Breast epithelium (tissue), 4 donors: ENCODE measurements at regions not wholly inside any gene's neighbourhood (a gene's known extent, or its start where the extent isn't known, plus 50 kb on each side); places are given as distances from the start of the nearest gene placed in this dataset.

Experiments
- DNase-seq, 2 donors: peaks; one replicate each; pipeline ENCODE4 v3.0.0-alpha.2; 2019; ENCODE audit warnings: low spot score in 2 of 2
- H3K27ac ChIP-seq, 2 donors: fragments of 200-600 bp; sonication (generic) in 1 of 2; one replicate each; pipeline ENCODE4 v1.5.1; 2016 to 2019; ENCODE audit warnings: mild to moderate bottlenecking in 1 of 2
- H3K27me3 ChIP-seq, 2 donors: fragments of 200-600 bp; sonication (generic) in 1 of 2; one replicate each; pipeline versions ENCODE4 v1.5.1 to v1.6.0; 2017 to 2019; ENCODE audit warnings: control low read depth in 1 of 2, mild to moderate bottlenecking in 1 of 2
- H3K36me3 ChIP-seq: fragments of 200-600 bp; one replicate; pipeline ENCODE4 v1.5.1; 2019
- H3K4me1 ChIP-seq, 2 donors: fragments of 200-600 bp; sonication (generic); one replicate each; pipeline ENCODE4 v1.5.1; 2016 to 2019; ENCODE audit warnings: control low read depth in 1 of 2
- H3K4me3 ChIP-seq, 3 donors: fragments of 200-600 bp; sonication (generic); 1 replicate in 2 of 3; 2 replicates in 1 of 3; pipeline ENCODE4 v1.5.1; 2016 to 2019; ENCODE audit warnings: mild to moderate bottlenecking in 3 of 3, moderate library complexity in 2 of 3
- H3K9me3 ChIP-seq, 2 donors: fragments of 200-600 bp; sonication (generic) in 1 of 2; one replicate each; pipeline ENCODE4 v1.5.1; 2016 to 2019; ENCODE audit warnings: control low read depth in 1 of 2
- POLR2A ChIP-seq: fragments of 450-650 bp; IDR thresholded peaks from one replicate; pipeline ENCODE4 v1.6.1; 2016; ENCODE audit warnings: antibody characterized with exemption, mild to moderate bottlenecking, moderate library complexity
- POLR2AphosphoS5 ChIP-seq, 3 donors: sonication (generic); formaldehyde crosslinking; IDR thresholded peaks; one replicate each; pipeline ENCODE4 v1.6.1; 2017; ENCODE audit warnings: antibody characterized with exemption in 3 of 3
- intact Hi-C: fragments of 100-400 bp; cut with DNase I; formaldehyde crosslinking; loops from one replicate; pipeline ENCODE4 v1.15.1; 2023; ENCODE audit warnings: low total_unique reads
- TF ChIP-seq, protein P1 (sequence below), 3 donors: fragments of 450-650 bp; IDR thresholded peaks; one replicate each; pipeline ENCODE4 v1.5.1; 2016 to 2017; ENCODE audit warnings: antibody characterized with exemption in 3 of 3, mild to moderate bottlenecking in 3 of 3, moderate library complexity in 3 of 3

DNA sequence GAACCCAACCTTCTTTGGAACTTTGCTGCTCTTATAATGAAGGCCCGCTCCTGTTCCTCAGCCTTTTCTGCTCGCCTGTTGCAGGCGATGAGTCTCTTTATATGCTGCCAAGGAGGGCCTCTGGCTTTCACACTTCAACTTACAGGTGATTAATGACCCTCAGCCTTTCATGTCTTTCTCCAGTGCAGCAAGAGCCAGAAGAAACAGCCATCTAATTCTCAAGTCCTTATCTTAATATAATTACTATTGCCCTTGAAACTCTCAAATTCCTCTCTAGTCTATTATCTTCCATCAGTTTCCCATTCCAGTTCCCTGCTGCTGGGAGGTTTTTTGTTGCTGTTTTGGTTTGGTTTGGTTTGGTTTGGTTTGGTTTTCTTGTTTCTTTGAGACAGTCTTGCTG, 121.8 kb upstream of the MED13 start:
- Histone ChIP-seq H3K4me1 (no peaks in the 10 kb centered on the region), H3K27me3 (no peaks in the 10 kb centered on the region), H3K27ac (no peak overlapping the region), H3K36me3 (no peaks in the 10 kb centered on the region), H3K4me3 (no peak overlapping the region), H3K9me3 (no peaks in the 10 kb centered on the region)
- TF ChIP-seq POLR2AphosphoS5 (IDR thresholded peaks at IDR 0.05) (no peak), POLR2A (no peak)
- TF ChIP-seq, protein P1, sequence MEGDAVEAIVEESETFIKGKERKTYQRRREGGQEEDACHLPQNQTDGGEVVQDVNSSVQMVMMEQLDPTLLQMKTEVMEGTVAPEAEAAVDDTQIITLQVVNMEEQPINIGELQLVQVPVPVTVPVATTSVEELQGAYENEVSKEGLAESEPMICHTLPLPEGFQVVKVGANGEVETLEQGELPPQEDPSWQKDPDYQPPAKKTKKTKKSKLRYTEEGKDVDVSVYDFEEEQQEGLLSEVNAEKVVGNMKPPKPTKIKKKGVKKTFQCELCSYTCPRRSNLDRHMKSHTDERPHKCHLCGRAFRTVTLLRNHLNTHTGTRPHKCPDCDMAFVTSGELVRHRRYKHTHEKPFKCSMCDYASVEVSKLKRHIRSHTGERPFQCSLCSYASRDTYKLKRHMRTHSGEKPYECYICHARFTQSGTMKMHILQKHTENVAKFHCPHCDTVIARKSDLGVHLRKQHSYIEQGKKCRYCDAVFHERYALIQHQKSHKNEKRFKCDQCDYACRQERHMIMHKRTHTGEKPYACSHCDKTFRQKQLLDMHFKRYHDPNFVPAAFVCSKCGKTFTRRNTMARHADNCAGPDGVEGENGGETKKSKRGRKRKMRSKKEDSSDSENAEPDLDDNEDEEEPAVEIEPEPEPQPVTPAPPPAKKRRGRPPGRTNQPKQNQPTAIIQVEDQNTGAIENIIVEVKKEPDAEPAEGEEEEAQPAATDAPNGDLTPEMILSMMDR (IDR thresholded peaks at IDR 0.05): no peak
- no peak for DNase-seq
- intact Hi-C loops: no loop called here

DNA sequence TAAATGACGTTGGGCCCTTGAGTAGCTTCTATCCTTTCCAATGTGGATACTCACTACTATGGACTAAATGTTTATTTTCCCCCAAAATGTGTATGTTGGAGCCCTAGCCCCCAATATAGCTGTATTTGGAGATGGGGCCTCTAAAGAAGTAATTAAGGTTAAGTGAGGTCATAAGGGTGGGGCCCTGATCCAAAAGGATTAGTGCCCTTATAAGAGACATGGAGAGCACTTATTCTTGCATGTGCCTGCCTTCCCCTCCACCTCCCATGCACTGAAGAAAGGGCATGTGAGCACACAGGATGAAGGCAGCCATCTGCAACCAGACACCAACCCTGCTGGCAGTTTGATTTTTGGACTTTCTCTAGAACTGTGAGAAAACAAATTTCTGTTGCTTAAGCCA, 115.7 kb upstream of the MED13 start:
- Histone ChIP-seq H3K9me3 (peaks cover 13 to 16% of the 10 kb centered on the region in 2 donors), H3K36me3 (no peaks in the 10 kb centered on the region), H3K4me3 (no peak overlapping the region), H3K27ac (no peak overlapping the region), H3K27me3 (no peaks in the 10 kb centered on the region), H3K4me1 (no peaks in the 10 kb centered on the region)
- DNase-seq: no peak
- intact Hi-C loops: no loop called here
- TF ChIP-seq POLR2A (no peak), POLR2AphosphoS5 (IDR thresholded peaks at IDR 0.05) (no peak)
- TF ChIP-seq, protein P1 (IDR thresholded peaks at IDR 0.05): no peak

DNA sequence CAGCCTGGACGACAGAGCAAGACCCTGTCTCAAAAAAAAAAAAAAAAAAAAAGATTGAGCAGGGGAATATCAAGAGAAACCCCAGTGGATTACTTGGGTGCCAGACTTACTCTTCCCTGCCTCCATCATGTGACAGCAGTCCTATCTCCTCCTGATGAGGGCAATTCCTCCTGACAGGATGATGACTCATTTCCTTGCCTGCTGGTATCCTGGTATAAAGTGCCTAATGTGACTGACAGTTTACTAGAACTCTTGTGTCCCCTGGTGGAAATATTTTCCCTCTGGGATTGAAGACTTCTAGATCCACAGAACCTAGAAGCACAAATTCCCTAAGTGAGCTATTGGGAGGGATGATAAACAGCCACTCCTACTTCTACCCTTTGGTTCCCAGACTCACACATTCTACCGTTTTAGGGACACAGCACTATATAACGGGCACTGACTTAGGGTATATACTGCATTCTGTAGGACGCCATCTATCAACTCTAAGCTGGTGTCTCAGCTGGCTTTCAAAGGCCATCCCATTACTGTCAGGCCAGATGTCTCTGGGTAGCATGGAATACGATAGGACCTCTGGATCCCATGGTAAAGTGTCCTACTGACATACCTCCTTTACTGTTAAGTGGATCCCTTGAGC, 114.6 kb upstream of the MED13 start:
- intact Hi-C loops: no loop called here
- Histone ChIP-seq H3K4me1 (no peaks in the 10 kb centered on the region), H3K27ac (no peak overlapping the region), H3K9me3 (peaks cover 13 to 16% of the 10 kb centered on the region in 2 donors), H3K4me3 (no peak overlapping the region), H3K27me3 (no peaks in the 10 kb centered on the region), H3K36me3 (no peaks in the 10 kb centered on the region)
- TF ChIP-seq, protein P1 (IDR thresholded peaks at IDR 0.05): no peak
- TF ChIP-seq POLR2A (no peak), POLR2AphosphoS5 (IDR thresholded peaks at IDR 0.05) (no peak)
- DNase-seq: no peak

DNA sequence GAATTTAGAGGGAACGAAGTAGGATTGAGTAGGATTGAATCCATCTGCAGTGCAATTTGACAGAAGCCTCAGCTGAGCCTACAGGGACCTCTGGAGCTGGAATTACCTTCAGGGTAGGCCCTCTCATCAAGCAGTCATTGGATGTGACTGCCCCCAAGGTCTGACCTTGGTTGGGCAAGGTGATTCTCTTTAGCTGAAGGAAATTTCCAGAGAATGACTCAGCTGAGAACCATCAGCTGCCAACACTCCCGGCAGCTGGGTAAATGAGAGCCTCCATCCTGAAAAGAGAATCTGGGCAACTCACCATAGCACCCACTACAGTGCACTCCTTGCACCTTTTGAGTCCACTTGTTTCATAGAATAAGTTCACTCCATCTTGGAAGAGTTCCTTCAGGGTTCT, 113.5 kb upstream of the MED13 start:
- H3K27ac ChIP-seq: no peak overlapping the region
- H3K27me3 ChIP-seq: no peaks in the 10 kb centered on the region
- intact Hi-C loops: no loop called here
- no peak overlapping the region for H3K4me3 ChIP-seq
- H3K36me3 ChIP-seq: no peaks in the 10 kb centered on the region
- TF ChIP-seq POLR2AphosphoS5 (IDR thresholded peaks at IDR 0.05) (no peak), POLR2A (no peak)
- TF ChIP-seq, protein P1 (IDR thresholded peaks at IDR 0.05): no peak
- DNase-seq: no peak
- no peaks in the 10 kb centered on the region for H3K4me1 ChIP-seq
- peaks cover 13 to 16% of the 10 kb centered on the region in 2 donors for H3K9me3 ChIP-seq

DNA sequence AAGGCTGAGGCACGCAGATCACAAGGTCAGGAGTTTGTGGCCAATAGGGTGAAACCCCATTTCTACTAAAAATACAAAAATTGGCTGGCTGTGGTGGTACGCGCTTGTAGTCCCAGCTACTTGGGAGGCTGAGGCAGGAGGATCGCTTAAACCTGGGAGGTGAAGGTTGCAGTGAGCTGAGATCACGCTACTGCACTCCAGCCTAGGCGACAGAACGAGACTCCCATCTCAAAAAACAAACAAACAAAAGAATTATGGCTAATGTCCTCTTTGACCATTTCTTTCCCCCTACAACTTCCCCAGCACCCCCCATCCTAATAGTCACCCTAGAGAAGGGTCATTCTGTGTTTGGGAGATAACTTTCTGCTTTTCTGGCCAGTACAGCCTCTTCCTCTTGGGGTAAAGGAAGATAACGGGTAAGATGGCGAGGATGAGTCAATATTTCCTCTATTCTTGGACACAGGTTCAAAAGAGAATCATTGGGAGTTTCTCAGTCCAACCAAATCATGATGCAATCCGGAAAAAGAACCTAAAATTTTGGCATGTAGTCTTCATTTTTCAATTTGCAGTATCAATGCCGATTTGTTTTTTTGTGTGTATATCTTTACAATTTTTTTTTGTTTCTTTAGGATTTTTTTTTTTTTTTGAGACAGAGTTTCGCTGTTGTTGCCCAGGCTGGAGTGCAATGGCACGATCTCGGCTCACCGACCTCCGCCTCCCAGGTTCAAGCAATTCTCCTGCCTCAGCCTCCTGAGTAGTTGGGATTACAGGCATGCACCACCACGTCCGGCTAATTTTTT, 107.6 kb upstream of the MED13 start:
- Histone ChIP-seq H3K27me3 (no peaks in the 10 kb centered on the region), H3K9me3 (no peaks in the 10 kb centered on the region), H3K36me3 (no peaks in the 10 kb centered on the region), H3K4me3 (no peak overlapping the region), H3K4me1 (no peaks in the 10 kb centered on the region), H3K27ac (no peak overlapping the region)
- TF ChIP-seq POLR2A: no peak
- no peak for DNase-seq
- intact Hi-C loops: no loop called here
